DND-41 (cell line): ENCODE measurements at regions not wholly inside any gene's neighbourhood (a gene's known extent, or its start where the extent isn't known, plus 50 kb on each side); places are given as distances from the start of the nearest gene placed in this dataset.

Experiments used
- ATAC-seq: fragments of 200-7000 bp; cut with Tn5 transposase; 3 replicates; pipeline ENCODE4 v1.9.1; 2021; ENCODE audit warnings: low read depth; ENCODE audit not compliant: insufficient read depth
- DNase-seq: peaks from one replicate; pipeline ENCODE4 v3.0.0-alpha.2; 2020
- H2AFZ ChIP-seq: 2 replicates; pipeline ENCODE4 v1.6.0; 2012; ENCODE audit warnings: low read depth, low read length
- H3K27ac ChIP-seq: 2 replicates; pipeline ENCODE4 v1.5.1; 2012; ENCODE audit warnings: low read length, inconsistent platforms
- H3K27me3 ChIP-seq: fragments of 200-600 bp; sonication (generic); 2 replicates; pipeline ENCODE4 v1.6.0; 2012; ENCODE audit warnings: low read length, mild to moderate bottlenecking, inconsistent platforms; ENCODE audit not compliant: insufficient read depth, poor library complexity
- H3K36me3 ChIP-seq: 2 replicates; pipeline ENCODE4 v1.5.1; 2012; ENCODE audit warnings: low read length, inconsistent platforms; ENCODE audit not compliant: insufficient read depth
- H3K4me1 ChIP-seq: 2 replicates; pipeline ENCODE4 v1.5.1; 2012; ENCODE audit warnings: mild to moderate bottlenecking, low read length; ENCODE audit not compliant: insufficient read depth
- H3K4me2 ChIP-seq: 2 replicates; pipeline ENCODE4 v1.6.0; 2012; ENCODE audit warnings: mild to moderate bottlenecking, moderate library complexity, low read length, inconsistent platforms; ENCODE audit not compliant: insufficient read depth
- H3K4me3 ChIP-seq, 2 experiments: fragments of 200-600 bp in 1 of 2; shearing (Covaris generic) in 1 of 2; 2 replicates each; pipeline ENCODE4 v1.5.1; 2012 to 2016; ENCODE audit warnings: inconsistent platforms in 2 of 2, low read length in 2 of 2, mild to moderate bottlenecking in 2 of 2, low read depth in 1 of 2, moderate library complexity in 1 of 2
- H3K79me2 ChIP-seq: 2 replicates; pipeline ENCODE4 v1.6.0; 2012; ENCODE audit warnings: low read length, inconsistent platforms; ENCODE audit not compliant: insufficient read depth
- H3K9ac ChIP-seq: 2 replicates; pipeline ENCODE4 v1.6.0; 2012; ENCODE audit warnings: low read depth, mild to moderate bottlenecking, inconsistent platforms, low read length, moderate library complexity
- H3K9me3 ChIP-seq: 2 replicates; pipeline ENCODE4 v1.5.1; 2012; ENCODE audit warnings: low read length, moderate library complexity, mild to moderate bottlenecking, inconsistent platforms; ENCODE audit not compliant: insufficient read depth, severe bottlenecking
- H4K20me1 ChIP-seq: 2 replicates; pipeline ENCODE4 v1.6.0; 2012; ENCODE audit warnings: low read length; ENCODE audit not compliant: insufficient read depth
- EZH2 ChIP-seq: IDR thresholded peaks from 3 replicates; pipeline ENCODE4 v1.6.1; 2012; ENCODE audit warnings: borderline replicate concordance, low read depth, mild to moderate bottlenecking, moderate library complexity, low read length, inconsistent platforms; ENCODE audit not compliant: severe bottlenecking
- TF ChIP-seq, protein P1 (sequence below): IDR thresholded peaks from 2 replicates; pipeline ENCODE4 v1.5.1; 2012; ENCODE audit warnings: borderline replicate concordance, low read length, moderate library complexity, mild to moderate bottlenecking; ENCODE audit not compliant: poor library complexity, severe bottlenecking; ENCODE audit errors: extremely low read depth

- Histone ChIP-seq H3K36me3 (no peaks in the 10 kb centered on the region), H3K79me2 (no peaks in the 10 kb centered on the region), H3K4me2 (no peak overlapping the region), H3K9ac (no peak overlapping the region), H3K27me3 (no peaks in the 10 kb centered on the region), H3K4me3 (no peak overlapping the region), H2AFZ (no peak overlapping the region), H3K27ac (no peak overlapping the region), H4K20me1 (no peaks in the 10 kb centered on the region), H3K4me1 (no peaks in the 10 kb centered on the region), H3K9me3 (no peaks in the 10 kb centered on the region)
- ATAC-seq (no peak), DNase-seq (no peak)
- TF ChIP-seq, protein P1, sequence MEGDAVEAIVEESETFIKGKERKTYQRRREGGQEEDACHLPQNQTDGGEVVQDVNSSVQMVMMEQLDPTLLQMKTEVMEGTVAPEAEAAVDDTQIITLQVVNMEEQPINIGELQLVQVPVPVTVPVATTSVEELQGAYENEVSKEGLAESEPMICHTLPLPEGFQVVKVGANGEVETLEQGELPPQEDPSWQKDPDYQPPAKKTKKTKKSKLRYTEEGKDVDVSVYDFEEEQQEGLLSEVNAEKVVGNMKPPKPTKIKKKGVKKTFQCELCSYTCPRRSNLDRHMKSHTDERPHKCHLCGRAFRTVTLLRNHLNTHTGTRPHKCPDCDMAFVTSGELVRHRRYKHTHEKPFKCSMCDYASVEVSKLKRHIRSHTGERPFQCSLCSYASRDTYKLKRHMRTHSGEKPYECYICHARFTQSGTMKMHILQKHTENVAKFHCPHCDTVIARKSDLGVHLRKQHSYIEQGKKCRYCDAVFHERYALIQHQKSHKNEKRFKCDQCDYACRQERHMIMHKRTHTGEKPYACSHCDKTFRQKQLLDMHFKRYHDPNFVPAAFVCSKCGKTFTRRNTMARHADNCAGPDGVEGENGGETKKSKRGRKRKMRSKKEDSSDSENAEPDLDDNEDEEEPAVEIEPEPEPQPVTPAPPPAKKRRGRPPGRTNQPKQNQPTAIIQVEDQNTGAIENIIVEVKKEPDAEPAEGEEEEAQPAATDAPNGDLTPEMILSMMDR, result no peak
- no peak for TF ChIP-seq EZH2
These were observed 264.4 kb upstream of the PROK2 start for GRCh38 chr3:72049300-72049699.

GRCh38 chr3:72048873-72049272, 263.9 kb upstream of the PROK2 start:
- no peak for DNase-seq
- Histone ChIP-seq H3K4me3 (no peak overlapping the region), H3K4me2 (no peak overlapping the region), H3K9ac (no peak overlapping the region), H3K27me3 (no peaks in the 10 kb centered on the region), H3K9me3 (no peaks in the 10 kb centered on the region), H4K20me1 (no peaks in the 10 kb centered on the region), H3K27ac (no peak overlapping the region), H3K79me2 (no peaks in the 10 kb centered on the region), H3K36me3 (no peaks in the 10 kb centered on the region), H3K4me1 (no peaks in the 10 kb centered on the region), H2AFZ (no peak overlapping the region)
- TF ChIP-seq, protein P1, result no peak
- no peak for TF ChIP-seq EZH2
- no peak for ATAC-seq

GRCh38 chr3:72047221-72047871, 262.4 kb upstream of the PROK2 start:
- DNase-seq (no peak), ATAC-seq (no peak)
- Histone ChIP-seq H3K9me3 (no peaks in the 10 kb centered on the region), H3K27me3 (no peaks in the 10 kb centered on the region), H3K4me2 (no peak overlapping the region), H3K4me3 (no peak overlapping the region), H3K4me1 (no peaks in the 10 kb centered on the region), H4K20me1 (no peaks in the 10 kb centered on the region), H3K27ac (no peak overlapping the region), H3K9ac (no peak overlapping the region), H3K79me2 (no peaks in the 10 kb centered on the region), H2AFZ (no peak overlapping the region), H3K36me3 (no peaks in the 10 kb centered on the region)
- TF ChIP-seq EZH2, result no peak

DNA sequence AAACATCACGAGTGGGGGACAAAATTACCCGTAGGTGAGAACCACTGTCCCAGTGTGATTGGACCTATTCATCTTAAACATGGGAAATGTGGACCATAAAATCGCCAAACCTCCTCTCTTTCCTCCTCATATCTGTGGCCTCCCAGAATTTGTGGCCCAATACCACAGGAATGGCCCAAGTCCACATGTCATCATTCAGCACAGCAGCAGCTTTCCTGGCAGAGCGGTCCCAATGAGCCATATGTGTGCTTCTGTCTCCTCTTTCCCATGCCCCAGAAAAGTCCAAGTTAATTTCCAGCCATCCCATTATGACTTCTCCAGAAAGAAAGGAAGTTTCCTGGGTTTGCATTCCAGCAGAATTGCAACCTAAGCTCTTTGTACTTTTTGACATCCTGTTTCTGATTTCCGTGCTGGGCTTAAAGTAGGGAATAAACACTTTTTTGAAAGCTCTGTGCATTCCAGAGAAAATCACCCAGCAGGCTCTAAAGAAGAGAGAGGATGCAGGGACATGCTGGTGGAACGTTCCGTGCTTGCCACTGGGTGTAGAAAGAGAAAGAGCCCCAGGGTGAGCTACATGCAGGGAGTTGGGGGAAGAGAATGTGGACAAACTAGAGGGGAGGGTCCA, 259.4 kb upstream of the PROK2 start:
- no peaks in the 10 kb centered on the region for H3K36me3 ChIP-seq
- H3K79me2 ChIP-seq, result no peaks in the 10 kb centered on the region
- H3K4me1 ChIP-seq, result no peaks in the 10 kb centered on the region
- H3K9me3 ChIP-seq, result no peaks in the 10 kb centered on the region
- no peaks in the 10 kb centered on the region for H4K20me1 ChIP-seq
- H3K9ac ChIP-seq, result no peak overlapping the region
- TF ChIP-seq, protein P1, result no peak
- TF ChIP-seq EZH2, result no peak
- no peaks in the 10 kb centered on the region for H3K27me3 ChIP-seq
- H3K27ac ChIP-seq, result no peak overlapping the region
- no peak for ATAC-seq
- H3K4me2 ChIP-seq, result no peak overlapping the region
- no peak overlapping the region for H2AFZ ChIP-seq
- H3K4me3 ChIP-seq, result no peak overlapping the region
- no peak for DNase-seq
